Sigmoid colon (tissue), 4 donors: ENCODE measurements at regions not wholly inside any gene's neighbourhood (a gene's known extent, or its start where the extent isn't known, plus 50 kb on each side); places are given as distances from the start of the nearest gene placed in this dataset.

ENCODE experiments used
- CTCF ChIP-seq, 4 experiments: fragments of 450-650 bp in 3 of 4; fragments of 200-600 bp in 1 of 4; IDR thresholded peaks; one replicate each; pipeline ENCODE4 v1.5.1; 2016 to 2019; ENCODE audit warnings: antibody characterized with exemption in 4 of 4, mild to moderate bottlenecking in 3 of 4, moderate library complexity in 2 of 4
- EP300 ChIP-seq, 4 donors: sonication (generic); formaldehyde crosslinking; IDR thresholded peaks; one replicate each; pipeline ENCODE4 v1.6.1; 2017; ENCODE audit warnings: antibody characterized with exemption in 4 of 4
- POLR2A ChIP-seq, 2 donors: fragments of 450-650 bp; IDR thresholded peaks; one replicate each; pipeline ENCODE4 v1.6.1; 2016; ENCODE audit warnings: antibody characterized with exemption in 2 of 2, mild to moderate bottlenecking in 2 of 2, moderate library complexity in 2 of 2
- POLR2AphosphoS5 ChIP-seq, 4 donors: sonication (generic); formaldehyde crosslinking; IDR thresholded peaks; one replicate each; pipeline ENCODE4 v1.6.1; 2017; ENCODE audit warnings: antibody characterized with exemption in 4 of 4

GRCh38 chrX:125894947-125895346 lies 271.1 kb downstream of the DCAF12L2 start:
- TF ChIP-seq CTCF (IDR thresholded peaks at IDR 0.05) (no peak), EP300 (IDR thresholded peaks at IDR 0.05) (no peak), POLR2A (IDR thresholded peaks at IDR 0.05) (no peak), POLR2AphosphoS5 (IDR thresholded peaks at IDR 0.05) (no peak)
